ENCODE measurements at regions not wholly inside any gene's neighbourhood (a gene's known extent, or its start where the extent isn't known, plus 50 kb on each side); places are given as distances from the start of the nearest gene placed in this dataset.
"Not testable (repeated sequence)": the region's sequence is repeated elsewhere in the genome, so short reads cannot be mapped to it uniquely, and the experiment has no call there.

GRCh38 chr16:16727048-16727447 lies 348.1 kb downstream of the NPIPA7 start:
- not testable (repeated sequence) for TF ChIP-seq CTCF, POLR2A (IDR thresholded peaks at IDR 0.05)

All from uterus (tissue), 2 donors.